Gastrocnemius medialis (tissue), 4 donors: ENCODE measurements at regions not wholly inside any gene's neighbourhood (a gene's known extent, or its start where the extent isn't known, plus 50 kb on each side); places are given as distances from the start of the nearest gene placed in this dataset.

Experiments used
- CTCF ChIP-seq, 5 experiments: fragments of 450-650 bp in 3 of 5; fragments of 200-600 bp in 2 of 5; sonication (generic) in 2 of 5; IDR thresholded peaks in 4 of 5; conservative IDR thresholded peaks in 1 of 5; 1 replicate in 4 of 5; 2 replicates in 1 of 5; pipeline ENCODE4 v1.5.1; 2016 to 2019; ENCODE audit warnings: antibody characterized with exemption in 5 of 5, mild to moderate bottlenecking in 3 of 5, moderate library complexity in 3 of 5
- POLR2A ChIP-seq, 2 donors: fragments of 450-650 bp; IDR thresholded peaks; one replicate each; pipeline ENCODE4 v1.6.1; 2017; ENCODE audit warnings: antibody characterized with exemption in 2 of 2, mild to moderate bottlenecking in 2 of 2, moderate library complexity in 2 of 2

- no peak for TF ChIP-seq POLR2A (IDR thresholded peaks at IDR 0.05)
- TF ChIP-seq CTCF (IDR thresholded peaks at IDR 0.05 in 4 of 5, conservative IDR thresholded peaks at IDR 0.05 in 1 of 5): no peak
These were observed 76.9 kb upstream of the ZFHX3 start for GRCh38 chr16:73124665-73125375.
